ENCODE measurements at regions not wholly inside any gene's neighbourhood (a gene's known extent, or its start where the extent isn't known, plus 50 kb on each side); places are given as distances from the start of the nearest gene placed in this dataset.

GRCh38 chr10:106442223-106442622 is 722.3 kb downstream of the SORCS1 start:
- peaks cover 2% of the 10 kb centered on the region for H3K4me1 ChIP-seq (ENCODE audit: insufficient read depth, low read length)
- H3K36me3 ChIP-seq (ENCODE audit: insufficient read depth, low read length): no peaks in the 10 kb centered on the region
- no peaks in the 10 kb centered on the region for H3K9me3 ChIP-seq (ENCODE audit: low read length)
- H3K27me3 ChIP-seq (ENCODE audit: insufficient read depth, low read length): no peaks in the 10 kb centered on the region
- H2AFZ ChIP-seq (ENCODE audit: low read depth, low read length): no peak overlapping the region
- no peak overlapping the region for H3K4me3 ChIP-seq (ENCODE audit: low read length)

GRCh38 chr10:106440767-106441166 is 723.7 kb downstream of the SORCS1 start:
- Histone ChIP-seq H3K4me1 (ENCODE audit: insufficient read depth, low read length) (peaks cover 2% of the 10 kb centered on the region), H2AFZ (ENCODE audit: low read depth, low read length) (no peak overlapping the region), H3K4me3 (ENCODE audit: low read length) (no peak overlapping the region), H3K27me3 (ENCODE audit: insufficient read depth, low read length) (no peaks in the 10 kb centered on the region), H3K36me3 (ENCODE audit: insufficient read depth, low read length) (no peaks in the 10 kb centered on the region), H3K9me3 (ENCODE audit: low read length) (no peaks in the 10 kb centered on the region)

- peaks cover 2% of the 10 kb centered on the region for H3K4me1 ChIP-seq (ENCODE audit: insufficient read depth, low read length)
- no peak overlapping the region for H2AFZ ChIP-seq (ENCODE audit: low read depth, low read length)
- H3K27me3 ChIP-seq (ENCODE audit: insufficient read depth, low read length): no peaks in the 10 kb centered on the region
- H3K4me3 ChIP-seq (ENCODE audit: low read length): no peak overlapping the region
- no peaks in the 10 kb centered on the region for H3K36me3 ChIP-seq (ENCODE audit: insufficient read depth, low read length)
- no peaks in the 10 kb centered on the region for H3K9me3 ChIP-seq (ENCODE audit: low read length)
Measured at GRCh38 chr10:106440355-106440754, 724.2 kb downstream of the SORCS1 start.

- H3K27me3 ChIP-seq (ENCODE audit: insufficient read depth, low read length): no peaks in the 10 kb centered on the region
- no peaks in the 10 kb centered on the region for H3K9me3 ChIP-seq (ENCODE audit: low read length)
- H3K4me1 ChIP-seq (ENCODE audit: insufficient read depth, low read length): peaks cover 2% of the 10 kb centered on the region
- H2AFZ ChIP-seq (ENCODE audit: low read depth, low read length): no peak overlapping the region
- no peak overlapping the region for H3K4me3 ChIP-seq (ENCODE audit: low read length)
- H3K36me3 ChIP-seq (ENCODE audit: insufficient read depth, low read length): no peaks in the 10 kb centered on the region
Measured at GRCh38 chr10:106439366-106439765, 725.1 kb downstream of the SORCS1 start.

DNA sequence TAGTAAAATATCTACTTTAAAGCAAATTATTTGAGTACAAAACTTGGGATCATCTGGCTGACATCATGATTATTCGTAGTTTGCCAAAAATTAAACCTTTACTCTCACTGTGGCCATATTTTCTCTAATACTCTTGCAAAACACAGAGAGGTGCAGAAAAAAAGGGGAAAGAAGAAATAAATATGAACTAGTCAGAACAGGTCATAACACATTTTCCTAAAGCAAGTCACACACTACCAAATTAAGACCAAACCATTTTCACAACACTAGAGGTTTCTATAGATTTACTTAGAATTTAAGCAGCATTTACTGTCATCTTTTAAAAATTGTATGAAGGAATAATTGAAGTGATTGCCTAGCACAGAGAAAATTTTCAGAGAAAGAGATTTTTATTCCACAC is 726.1 kb downstream of the SORCS1 start:
- Histone ChIP-seq H3K36me3 (ENCODE audit: insufficient read depth, low read length) (no peaks in the 10 kb centered on the region), H2AFZ (ENCODE audit: low read depth, low read length) (no peak overlapping the region), H3K9me3 (ENCODE audit: low read length) (no peaks in the 10 kb centered on the region), H3K4me1 (ENCODE audit: insufficient read depth, low read length) (peaks cover 2% of the 10 kb centered on the region), H3K4me3 (ENCODE audit: low read length) (no peak overlapping the region), H3K27me3 (ENCODE audit: insufficient read depth, low read length) (no peaks in the 10 kb centered on the region)

GRCh38 chr10:106436123-106436715 is 728.3 kb downstream of the SORCS1 start:
- Histone ChIP-seq H3K27me3 (ENCODE audit: insufficient read depth, low read length) (no peaks in the 10 kb centered on the region), H3K9me3 (ENCODE audit: low read length) (no peaks in the 10 kb centered on the region), H2AFZ (ENCODE audit: low read depth, low read length) (no peak overlapping the region), H3K36me3 (ENCODE audit: insufficient read depth, low read length) (no peaks in the 10 kb centered on the region), H3K4me1 (ENCODE audit: insufficient read depth, low read length) (peaks cover 2% of the 10 kb centered on the region), H3K4me3 (ENCODE audit: low read length) (no peak overlapping the region)

- no peaks in the 10 kb centered on the region for H3K27me3 ChIP-seq (ENCODE audit: insufficient read depth, low read length)
- peaks cover 2% of the 10 kb centered on the region for H3K4me1 ChIP-seq (ENCODE audit: insufficient read depth, low read length)
- no peak overlapping the region for H3K4me3 ChIP-seq (ENCODE audit: low read length)
- H2AFZ ChIP-seq (ENCODE audit: low read depth, low read length): no peak overlapping the region
- H3K9me3 ChIP-seq (ENCODE audit: low read length): no peaks in the 10 kb centered on the region
- H3K36me3 ChIP-seq (ENCODE audit: insufficient read depth, low read length): no peaks in the 10 kb centered on the region
Measured at GRCh38 chr10:106435081-106435480, 729.4 kb downstream of the SORCS1 start.

DNA sequence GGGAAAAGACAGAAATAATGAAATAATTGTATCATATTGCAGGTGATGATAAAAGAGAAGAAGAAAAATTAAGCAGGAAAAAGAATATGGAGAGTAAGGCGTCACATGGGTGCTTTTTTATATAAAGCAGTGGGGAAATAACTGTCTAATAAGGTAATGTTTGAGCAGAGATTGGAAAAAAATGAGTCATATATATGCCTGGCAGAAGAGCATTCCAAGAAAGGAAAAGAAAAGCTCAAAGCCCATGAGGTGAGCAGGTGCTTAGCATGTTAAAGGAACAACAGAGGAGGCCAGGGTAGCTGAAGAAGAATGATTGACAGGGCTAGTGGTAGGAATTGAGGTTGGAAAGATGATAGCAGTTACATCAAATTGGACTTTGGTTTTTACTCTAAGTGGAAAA is 739.5 kb downstream of the SORCS1 start:
- no peaks in the 10 kb centered on the region for H3K27me3 ChIP-seq (ENCODE audit: insufficient read depth, low read length)
- no peak overlapping the region for H2AFZ ChIP-seq (ENCODE audit: low read depth, low read length)
- H3K4me1 ChIP-seq (ENCODE audit: insufficient read depth, low read length): no peaks in the 10 kb centered on the region
- H3K36me3 ChIP-seq (ENCODE audit: insufficient read depth, low read length): no peaks in the 10 kb centered on the region
- H3K4me3 ChIP-seq (ENCODE audit: low read length): no peak overlapping the region
- H3K9me3 ChIP-seq (ENCODE audit: low read length): no peaks in the 10 kb centered on the region

- Histone ChIP-seq H3K4me1 (ENCODE audit: insufficient read depth, low read length) (no peaks in the 10 kb centered on the region), H3K4me3 (ENCODE audit: low read length) (no peak overlapping the region), H3K27me3 (ENCODE audit: insufficient read depth, low read length) (no peaks in the 10 kb centered on the region), H3K36me3 (ENCODE audit: insufficient read depth, low read length) (no peaks in the 10 kb centered on the region), H3K9me3 (ENCODE audit: low read length) (no peaks in the 10 kb centered on the region), H2AFZ (ENCODE audit: low read depth, low read length) (no peak overlapping the region)
Measured at GRCh38 chr10:106424054-106424453, 740.5 kb downstream of the SORCS1 start.

GRCh38 chr10:106410331-106410730 is 754.2 kb downstream of the SORCS1 start:
- Histone ChIP-seq H3K4me3 (ENCODE audit: low read length) (no peak overlapping the region), H2AFZ (ENCODE audit: low read depth, low read length) (no peak overlapping the region), H3K9me3 (ENCODE audit: low read length) (no peaks in the 10 kb centered on the region)

DNA sequence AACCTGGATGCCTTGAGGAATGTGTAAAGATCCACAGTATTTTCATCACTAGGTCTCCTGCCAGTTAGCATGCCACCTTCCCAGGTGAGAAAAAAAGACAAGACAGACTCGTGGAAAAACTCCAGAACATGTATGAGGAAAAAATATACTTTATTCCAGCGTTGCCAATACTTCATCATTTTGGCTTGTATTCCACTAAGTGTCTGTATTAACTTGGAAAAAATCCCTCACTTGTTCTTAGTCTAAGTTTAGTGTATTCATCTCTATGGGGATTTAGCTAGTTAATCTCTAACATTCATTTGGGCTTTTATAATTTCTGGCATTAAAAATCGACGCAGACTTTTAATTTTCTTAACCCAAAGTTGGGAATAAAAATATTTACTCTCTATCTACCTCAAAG is 759.4 kb downstream of the SORCS1 start:
- H3K4me1 ChIP-seq (ENCODE audit: insufficient read depth, low read length): no peaks in the 10 kb centered on the region
- H3K36me3 ChIP-seq (ENCODE audit: insufficient read depth, low read length): no peaks in the 10 kb centered on the region
- H2AFZ ChIP-seq (ENCODE audit: low read depth, low read length): no peak overlapping the region
- H3K4me3 ChIP-seq (ENCODE audit: low read length): no peak overlapping the region
- H3K27me3 ChIP-seq (ENCODE audit: insufficient read depth, low read length): no peaks in the 10 kb centered on the region
- no peaks in the 10 kb centered on the region for H3K9me3 ChIP-seq (ENCODE audit: low read length)

More at GRCh38 chr10:106410331-106410730, 754.2 kb downstream of the SORCS1 start:
- H3K4me1 ChIP-seq (ENCODE audit: insufficient read depth, low read length): no peaks in the 10 kb centered on the region
- H3K36me3 ChIP-seq (ENCODE audit: insufficient read depth, low read length): no peaks in the 10 kb centered on the region
- no peaks in the 10 kb centered on the region for H3K27me3 ChIP-seq (ENCODE audit: insufficient read depth, low read length)

DNA sequence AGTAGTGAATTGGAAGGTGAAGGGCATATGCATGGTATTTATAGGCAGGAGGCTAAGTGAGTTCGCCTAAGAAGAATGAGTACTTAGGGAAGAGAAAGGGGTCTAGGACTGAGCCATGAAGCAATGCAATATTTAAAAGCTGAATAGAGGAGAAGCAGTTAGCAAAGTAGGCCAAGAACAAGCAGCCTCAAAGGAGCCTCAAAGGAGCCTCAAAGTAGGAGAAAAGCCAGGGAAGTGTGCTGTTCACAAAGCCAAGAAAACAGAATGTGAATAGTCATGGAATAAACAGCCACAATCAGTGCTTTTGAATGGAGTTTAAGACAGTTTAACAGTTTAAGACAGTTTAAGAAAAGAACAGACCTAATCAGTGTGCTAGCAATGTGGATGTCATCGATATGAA is 762.0 kb downstream of the SORCS1 start:
- Histone ChIP-seq H3K9me3 (ENCODE audit: low read length) (no peaks in the 10 kb centered on the region), H3K27me3 (ENCODE audit: insufficient read depth, low read length) (no peaks in the 10 kb centered on the region), H3K4me3 (ENCODE audit: low read length) (no peak overlapping the region), H3K4me1 (ENCODE audit: insufficient read depth, low read length) (no peaks in the 10 kb centered on the region), H3K36me3 (ENCODE audit: insufficient read depth, low read length) (no peaks in the 10 kb centered on the region), H2AFZ (ENCODE audit: low read depth, low read length) (no peak overlapping the region)

GRCh38 chr10:106401967-106402366 is 762.5 kb downstream of the SORCS1 start:
- Histone ChIP-seq H3K27me3 (ENCODE audit: insufficient read depth, low read length) (no peaks in the 10 kb centered on the region), H2AFZ (ENCODE audit: low read depth, low read length) (no peak overlapping the region), H3K9me3 (ENCODE audit: low read length) (no peaks in the 10 kb centered on the region), H3K4me1 (ENCODE audit: insufficient read depth, low read length) (no peaks in the 10 kb centered on the region), H3K36me3 (ENCODE audit: insufficient read depth, low read length) (no peaks in the 10 kb centered on the region), H3K4me3 (ENCODE audit: low read length) (no peak overlapping the region)

- no peaks in the 10 kb centered on the region for H3K4me1 ChIP-seq (ENCODE audit: insufficient read depth, low read length)
- no peak overlapping the region for H3K4me3 ChIP-seq (ENCODE audit: low read length)
- H3K27me3 ChIP-seq (ENCODE audit: insufficient read depth, low read length): no peaks in the 10 kb centered on the region
- H3K9me3 ChIP-seq (ENCODE audit: low read length): no peaks in the 10 kb centered on the region
- H2AFZ ChIP-seq (ENCODE audit: low read depth, low read length): no peak overlapping the region
- H3K36me3 ChIP-seq (ENCODE audit: insufficient read depth, low read length): no peaks in the 10 kb centered on the region
Measured at GRCh38 chr10:106401161-106401560, 763.3 kb downstream of the SORCS1 start.

Data from neuron (in vitro differentiated cells).